Pancreas (tissue), 10 donors: ENCODE measurements at regions not wholly inside any gene's neighbourhood (a gene's known extent, or its start where the extent isn't known, plus 50 kb on each side); places are given as distances from the start of the nearest gene placed in this dataset.

Source experiments
- ATAC-seq, 4 donors: fragments of 200-7000 bp; cut with Tn5 transposase; one replicate each; pipeline versions ENCODE4 v1.8.0 to v1.9.1; 2020; ENCODE audit warnings: mild to moderate bottlenecking in 4 of 4, moderate library complexity in 4 of 4
- DNase-seq, 6 donors: peaks; one replicate each; pipeline ENCODE4 v3.0.0-alpha.2; 2020
- FAIRE-seq: peaks from 2 replicates; lab custom pipeline; 2012; peaks lifted over from hg19 to GRCh38; lab: Jason Lieb, UNC
- H3K27ac ChIP-seq, 4 donors: fragments of 200-600 bp; sonication (generic); 1 replicate in 3 of 4; 2 replicates in 1 of 4; pipeline versions ENCODE4 v1.5.0 to v1.8.0; 2020
- H3K27me3 ChIP-seq, 4 donors: fragments of 200-600 bp; one replicate each; pipeline ENCODE4 v1.8.0; 2021
- H3K36me3 ChIP-seq, 3 donors: fragments of 200-600 bp; sonication (generic) in 1 of 3; one replicate each; pipeline versions ENCODE4 v1.5.0 to v1.8.0; 2020 to 2021
- H3K4me1 ChIP-seq, 3 donors: fragments of 200-600 bp; one replicate each; pipeline ENCODE4 v1.8.0; 2021
- H3K4me3 ChIP-seq, 4 donors: fragments of 200-600 bp; sonication (generic) in 2 of 4; one replicate each; pipeline versions ENCODE4 v1.5.0 to v1.8.0; 2020 to 2021
- H3K9me3 ChIP-seq, 4 donors: fragments of 200-600 bp; one replicate each; pipeline ENCODE4 v1.8.0; 2021
- CTCF ChIP-seq, 4 donors: fragments of 200-600 bp; sonication (generic) in 3 of 4; IDR thresholded peaks; one replicate each; pipeline versions ENCODE4 v1.5.0 to v1.8.0; 2021; ENCODE audit warnings: antibody characterized with exemption in 4 of 4
- WGBS, 2 donors: extraction: QIAGEN DNeasy Blood & Tissue Kit; methylation state at CpG; one replicate each; pipeline ENCODE4 v1.1.7; 2013; 5-methylcytosine and 5-hydroxymethylcytosine counted together
- intact Hi-C, 3 donors: fragments of 100-400 bp; cut with DNase I; formaldehyde crosslinking; loops; one replicate each; pipeline versions ENCODE4 v1.11.1 to v1.14.2; 2022
- donor health status: healthy with polysubstance abuse.
- donor health status: DM: no; HTN: no; CAD: no; lungs with moderate emphysema.
- donor health status: DM: no; HTN: no; CAD: no.
- donor health status: control.
- donor health status: control.
- donor health status: Bipolar disorder and iron deficiency.
- donor health status: DM: yes; HTN: yes; CAD: no.
- donor health status: DM: no; HTN: no; CAD: no.
- donor health status: DM: no; HTN: no; CAD: no.
- donor health status: DM: yes; HTN: yes; CAD: no.

GRCh38 chr14:95466506-95466905, 49.9 kb downstream of the SYNE3 start:
- H3K4me3 ChIP-seq = no peak overlapping the region
- H3K36me3 ChIP-seq = no peaks in the 10 kb centered on the region
- ATAC-seq = no peak
- no peak for FAIRE-seq
- no peaks in the 10 kb centered on the region for H3K27me3 ChIP-seq
- no peak overlapping the region for H3K27ac ChIP-seq
- intact Hi-C loops = no loop called here
- H3K9me3 ChIP-seq = no peaks in the 10 kb centered on the region
- DNase-seq = no peak
- WGBS, 2 donors = 41 to 73% methylated on average over 4 of the region's 4 CpGs
- no peaks in the 10 kb centered on the region for H3K4me1 ChIP-seq
- TF ChIP-seq CTCF (IDR thresholded peaks at IDR 0.05) = no peak

- no peak for DNase-seq
- 87% methylated on average over 15 of the region's 15 CpGs for WGBS, 2 donors
Measured at GRCh38 chr14:95465936-95466335, 50.5 kb downstream of the SYNE3 start.

GRCh38 chr14:95465358-95465757, 51.1 kb downstream of the SYNE3 start:
- DNase-seq = no peak
- no peak for ATAC-seq
- no peak for TF ChIP-seq CTCF (IDR thresholded peaks at IDR 0.05)
- no peaks in the 10 kb centered on the region for H3K36me3 ChIP-seq
- FAIRE-seq = no peak
- intact Hi-C loops = no loop called here
- 65 to 73% methylated on average over 2 to 3 of the region's 3 CpGs for WGBS, 2 donors
- H3K9me3 ChIP-seq = no peaks in the 10 kb centered on the region
- no peak overlapping the region for H3K27ac ChIP-seq
- no peak overlapping the region for H3K4me3 ChIP-seq
- H3K27me3 ChIP-seq = no peaks in the 10 kb centered on the region
- H3K4me1 ChIP-seq = no peaks in the 10 kb centered on the region

More at GRCh38 chr14:95465936-95466335, 50.5 kb downstream of the SYNE3 start:
- Histone ChIP-seq H3K27me3 (no peaks in the 10 kb centered on the region), H3K4me1 (no peaks in the 10 kb centered on the region), H3K4me3 (no peak overlapping the region), H3K36me3 (no peaks in the 10 kb centered on the region), H3K27ac (no peak overlapping the region), H3K9me3 (no peaks in the 10 kb centered on the region)
- FAIRE-seq (no peak), ATAC-seq (no peak)
- no peak for TF ChIP-seq CTCF (IDR thresholded peaks at IDR 0.05)
- intact Hi-C loops = no loop called here

GRCh38 chr14:95464514-95464913, 51.9 kb downstream of the SYNE3 start:
- intact Hi-C loops = no loop called here
- Histone ChIP-seq H3K27ac (no peak overlapping the region), H3K4me3 (no peak overlapping the region), H3K27me3 (no peaks in the 10 kb centered on the region), H3K36me3 (no peaks in the 10 kb centered on the region), H3K4me1 (no peaks in the 10 kb centered on the region), H3K9me3 (no peaks in the 10 kb centered on the region)
- TF ChIP-seq CTCF (IDR thresholded peaks at IDR 0.05) = no peak
- ATAC-seq (no peak), FAIRE-seq (no peak), DNase-seq (no peak)
- WGBS, 2 donors = 73 to 83% methylated on average over 4 of the region's 4 CpGs

GRCh38 chr14:95464103-95464502, 52.3 kb downstream of the SYNE3 start:
- TF ChIP-seq CTCF (IDR thresholded peaks at IDR 0.05) = no peak
- no peaks in the 10 kb centered on the region for H3K27me3 ChIP-seq
- 83 to 90% methylated on average over 6 of the region's 6 CpGs for WGBS, 2 donors
- DNase-seq (no peak), FAIRE-seq (no peak), ATAC-seq (no peak)
- no peak overlapping the region for H3K4me3 ChIP-seq
- no peaks in the 10 kb centered on the region for H3K36me3 ChIP-seq
- intact Hi-C loops = no loop called here
- no peaks in the 10 kb centered on the region for H3K9me3 ChIP-seq
- no peak overlapping the region for H3K27ac ChIP-seq
- no peaks in the 10 kb centered on the region for H3K4me1 ChIP-seq
